GM23338 (cell line): ENCODE measurements at regions not wholly inside any gene's neighbourhood (a gene's known extent, or its start where the extent isn't known, plus 50 kb on each side); places are given as distances from the start of the nearest gene placed in this dataset.

ENCODE experiments used
- ATAC-seq: fragments of 200-7000 bp; cut with Tn5 transposase; 3 replicates; pipeline ENCODE4 v1.9.1; 2020
- DNase-seq: peaks from one replicate; pipeline ENCODE4 v3.0.0-alpha.2; 2015; ENCODE audit warnings: low spot score
- H2AFZ ChIP-seq: fragments of 200-600 bp; sonication (generic); 2 replicates; pipeline ENCODE4 v1.8.0; 2016; ENCODE audit warnings: antibody characterized with exemption, mild to moderate bottlenecking, moderate library complexity
- H3F3A ChIP-seq: fragments of 200-600 bp; sonication (generic); replicated peaks from 2 replicates; pipeline ENCODE4 v1.8.0; 2017; ENCODE audit warnings: antibody characterized with exemption, mixed run types, low read depth
- H3K27ac ChIP-seq: fragments of 200-600 bp; sonication (generic); 2 replicates; pipeline ENCODE4 v1.6.1; 2016; ENCODE audit warnings: low read depth
- H3K27me3 ChIP-seq: fragments of 200-600 bp; sonication (generic); 2 replicates; pipeline ENCODE4 v1.8.0; 2016; ENCODE audit warnings: mild to moderate bottlenecking, mixed run types, moderate library complexity; ENCODE audit not compliant: insufficient read depth
- H3K36me3 ChIP-seq: fragments of 200-600 bp; sonication (generic); 2 replicates; pipeline ENCODE4 v1.8.0; 2016; ENCODE audit warnings: mild to moderate bottlenecking; ENCODE audit not compliant: insufficient read depth
- H3K4me1 ChIP-seq: fragments of 200-600 bp; sonication (generic); 2 replicates; pipeline ENCODE4 v1.8.0; 2016; ENCODE audit warnings: mild to moderate bottlenecking, moderate library complexity; ENCODE audit not compliant: insufficient read depth
- H3K4me2 ChIP-seq: fragments of 200-600 bp; sonication (generic); 2 replicates; pipeline ENCODE4 v1.7.1; 2017; ENCODE audit warnings: mixed run types
- H3K4me3 ChIP-seq: fragments of 200-600 bp; sonication (generic); 2 replicates; pipeline ENCODE4 v1.6.1; 2016; ENCODE audit warnings: mixed run types
- H3K79me2 ChIP-seq: fragments of 200-600 bp; sonication (generic); replicated peaks from 2 replicates; pipeline ENCODE4 v1.8.0; 2017; ENCODE audit warnings: mild to moderate bottlenecking; ENCODE audit not compliant: insufficient read depth
- H3K9me2 ChIP-seq: fragments of 200-600 bp; sonication (generic); 2 replicates; pipeline ENCODE4 v1.8.0; 2017; ENCODE audit not compliant: insufficient read depth
- H4K20me1 ChIP-seq: fragments of 200-600 bp; sonication (generic); replicated peaks from 2 replicates; pipeline ENCODE4 v1.8.0; 2017; ENCODE audit warnings: mild to moderate bottlenecking; ENCODE audit not compliant: insufficient read depth
- H3K27ac Mint-ChIP-seq: 2 replicates; pipeline ENCODE4 v1.8.0; 2020; ENCODE audit warnings: inconsistent platforms, mild to moderate bottlenecking, moderate library complexity, mixed read lengths
- H3K27me3 Mint-ChIP-seq: 3 replicates; pipeline ENCODE4 v1.8.0; 2022; ENCODE audit warnings: low read depth, mild to moderate bottlenecking, moderate library complexity, mixed read lengths, inconsistent platforms; ENCODE audit not compliant: insufficient read depth, poor library complexity
- H3K36me3 Mint-ChIP-seq: 3 replicates; pipeline ENCODE4 v1.8.0; 2021; ENCODE audit warnings: low read depth, mild to moderate bottlenecking, inconsistent platforms, moderate library complexity, mixed read lengths
- H3K4me1 Mint-ChIP-seq: 3 replicates; pipeline ENCODE4 v1.8.0; 2020; ENCODE audit warnings: mild to moderate bottlenecking, inconsistent platforms, mixed read lengths
- H3K4me3 Mint-ChIP-seq: 3 replicates; pipeline ENCODE4 v1.8.0; 2021; ENCODE audit warnings: moderate library complexity, mild to moderate bottlenecking, inconsistent platforms, mixed read lengths
- H3K9me3 Mint-ChIP-seq: 3 replicates; pipeline ENCODE4 v1.8.0; 2020; ENCODE audit warnings: moderate library complexity, mild to moderate bottlenecking, inconsistent platforms, mixed read lengths
- CREB1 ChIP-seq: fragments of 250-450 bp; sonication (Bioruptor Pico); IDR thresholded peaks from 2 replicates; pipeline ENCODE4 v1.5.0; 2020; ENCODE audit warnings: low read depth, mild to moderate bottlenecking, moderate library complexity
- CTCF ChIP-seq, 2 experiments: fragments of 200-600 bp in 1 of 2; sonication (generic) in 1 of 2; conservative IDR thresholded peaks; 2 replicates each; pipeline versions ENCODE4 v1.5.1 to v1.6.1; 2016 to 2017; ENCODE audit warnings: antibody characterized with exemption in 2 of 2, low read depth in 2 of 2, mild to moderate bottlenecking in 2 of 2, moderate library complexity in 1 of 2
- ETS1 ChIP-seq: IDR thresholded peaks from 2 replicates; pipeline ENCODE4 v1.6.1; 2016; ENCODE audit warnings: antibody characterized with exemption
- EZH2phosphoT487 ChIP-seq: fragments of 200-600 bp; sonication (generic); IDR thresholded peaks from one replicate; pipeline ENCODE4 v1.8.1; 2018; ENCODE audit warnings: antibody characterized with exemption; ENCODE audit not compliant: unreplicated experiment
- JUNB ChIP-seq: IDR thresholded peaks from one replicate; pipeline ENCODE4 v1.6.1; 2016; ENCODE audit warnings: antibody characterized with exemption; ENCODE audit not compliant: unreplicated experiment
- POLR2AphosphoS5 ChIP-seq: IDR thresholded peaks from 2 replicates; pipeline ENCODE4 v1.6.1; 2016; ENCODE audit warnings: antibody characterized with exemption, low read depth
- REST ChIP-seq: IDR thresholded peaks from one replicate; pipeline ENCODE4 v1.6.1; 2018; ENCODE audit warnings: antibody characterized with exemption; ENCODE audit not compliant: unreplicated experiment
- STAT1 ChIP-seq: IDR thresholded peaks from one replicate; pipeline ENCODE4 v1.6.1; 2016; ENCODE audit warnings: antibody characterized with exemption; ENCODE audit not compliant: unreplicated experiment
- ZNF114 ChIP-seq: fragments of 250-450 bp; sonication (Bioruptor Pico); IDR thresholded peaks from 2 replicates; pipeline ENCODE4 v1.5.0; 2020; ENCODE audit warnings: mild to moderate bottlenecking, moderate library complexity
- ZNF331 ChIP-seq: fragments of 250-450 bp; sonication (Bioruptor Pico); IDR thresholded peaks from 2 replicates; pipeline ENCODE4 v1.5.0; 2020; ENCODE audit warnings: low read depth, mild to moderate bottlenecking, moderate library complexity

GRCh38 chr9:135335691-135336181, 143.8 kb upstream of the PPP1R26 start:
- Histone ChIP-seq H3K4me1 (peaks cover 15% of the 10 kb centered on the region), H3K9me2 (peaks cover 10% of the 10 kb centered on the region), H2AFZ (no peak overlapping the region), H3K27me3 (no peaks in the 10 kb centered on the region), H3K27ac (no peak overlapping the region), H4K20me1 (no peaks in the 10 kb centered on the region), H3K79me2 (no peaks in the 10 kb centered on the region), H3K4me2 (no peak overlapping the region), H3F3A (peaks cover 14% of the 10 kb centered on the region), H3K4me3 (no peak overlapping the region), H3K36me3 (no peaks in the 10 kb centered on the region)
- Mint-ChIP-seq H3K4me3 (no peak overlapping the region), H3K36me3 (no peaks in the 10 kb centered on the region), H3K9me3 (no peaks in the 10 kb centered on the region), H3K27ac (no peak overlapping the region), H3K27me3 (peaks cover 14% of the 10 kb centered on the region), H3K4me1 (peaks cover 28% of the 10 kb centered on the region)
- ATAC-seq: no peak
- DNase-seq: no peak
- TF ChIP-seq CTCF (conservative IDR thresholded peaks at IDR 0.05; ENCODE audit: low read depth in 2 of 2) (peak in 1 of 2 experiments; percentile 21; a peak in 1 of 4 replicates), CREB1 (no peak)

GRCh38 chr9:135336722-135337527, 142.7 kb upstream of the PPP1R26 start:
- H3K9me2 ChIP-seq: peaks cover 10% of the 10 kb centered on the region
- no peaks in the 10 kb centered on the region for H3K9me3 Mint-ChIP-seq
- no peaks in the 10 kb centered on the region for H4K20me1 ChIP-seq
- H3K27me3 Mint-ChIP-seq: peaks cover 17% of the 10 kb centered on the region
- H3K4me1 ChIP-seq: peaks cover 23% of the 10 kb centered on the region
- H3K27ac ChIP-seq: no peak overlapping the region
- H3K27ac Mint-ChIP-seq: peak overlapping the region; percentile 51
- no peaks in the 10 kb centered on the region for H3K27me3 ChIP-seq
- no peaks in the 10 kb centered on the region for H3K36me3 ChIP-seq
- no peaks in the 10 kb centered on the region for H3K79me2 ChIP-seq
- ATAC-seq: no peak
- no peak for DNase-seq
- peaks cover 19% of the 10 kb centered on the region for H3F3A ChIP-seq
- H3K4me3 ChIP-seq: no peak overlapping the region
- H3K4me3 Mint-ChIP-seq: no peak overlapping the region
- peaks cover 36% of the 10 kb centered on the region for H3K4me1 Mint-ChIP-seq
- H3K4me2 ChIP-seq: no peak overlapping the region
- no peaks in the 10 kb centered on the region for H3K36me3 Mint-ChIP-seq
- H2AFZ ChIP-seq: no peak overlapping the region
- TF ChIP-seq POLR2AphosphoS5: no peak

- no peak for ATAC-seq
- no peaks in the 10 kb centered on the region for H3K9me3 Mint-ChIP-seq
- peaks cover 33% of the 10 kb centered on the region for H3K4me1 Mint-ChIP-seq
- no peak for DNase-seq
- H3K27ac ChIP-seq: peak overlapping the region; percentile 96; the same call in 1 of the 2 replicates
- H3K79me2 ChIP-seq: no peaks in the 10 kb centered on the region
- H3K27me3 ChIP-seq: no peaks in the 10 kb centered on the region
- peak overlapping the region; percentile 92 for H3K27ac Mint-ChIP-seq
- peaks cover 7% of the 10 kb centered on the region for H3K9me2 ChIP-seq
- H3K4me2 ChIP-seq: peak overlapping the region; percentile 48; the same call in 1 of the 2 replicates
- H3K4me1 ChIP-seq: peaks cover 23% of the 10 kb centered on the region
- peaks cover 17% of the 10 kb centered on the region for H3K27me3 Mint-ChIP-seq
- H2AFZ ChIP-seq: no peak overlapping the region
- no peaks in the 10 kb centered on the region for H3K36me3 Mint-ChIP-seq
- no peak overlapping the region; the same call in 2 of the 3 replicates for H3K4me3 Mint-ChIP-seq
- H3K36me3 ChIP-seq: no peaks in the 10 kb centered on the region
- H4K20me1 ChIP-seq: no peaks in the 10 kb centered on the region
- H3F3A ChIP-seq: peaks cover 19% of the 10 kb centered on the region
- H3K4me3 ChIP-seq: no peak overlapping the region
- TF ChIP-seq JUNB: no peak
- TF ChIP-seq ETS1: no peak
- TF ChIP-seq EZH2phosphoT487: no peak
- no peak for TF ChIP-seq REST
- TF ChIP-seq ZNF331 (CRISPR knock-in tag): no peak
- no peak for TF ChIP-seq STAT1
- TF ChIP-seq ZNF114 (CRISPR knock-in tag): no peak
- no peak for TF ChIP-seq CTCF (conservative IDR thresholded peaks at IDR 0.05; ENCODE audit: low read depth in 2 of 2)
Observed at GRCh38 chr9:135338546-135338945, 141.0 kb upstream of the PPP1R26 start.
